Caco-2 (cell line): ENCODE measurements at regions not wholly inside any gene's neighbourhood (a gene's known extent, or its start where the extent isn't known, plus 50 kb on each side); places are given as distances from the start of the nearest gene placed in this dataset.

ENCODE experiments used
- BruUV-seq: library from RNA; stranded (reverse); fragments of 400-500 nt; replicated peaks from 2 replicates; lab custom pipeline; 2021; lab: Mats Ljungman, UMichigan
- CTCF ChIA-PET: fragments of 300-600 bp; sonication (Branson Sonifier 250); formaldehyde crosslinking; loops from one replicate; lab custom pipeline; 2022; ENCODE audit warnings: antibody characterized with exemption; lab: Charles Lee
- POLR2A ChIA-PET: fragments of 300-600 bp; sonication (Branson Sonifier 250); formaldehyde crosslinking; loops from one replicate; lab custom pipeline; 2022; ENCODE audit warnings: antibody characterized with exemption; lab: Charles Lee
- DNase-seq, 2 experiments: peaks; one replicate each; pipeline versions ENCODE4 v3.0.0 to v3.0.0-alpha.2; 2020 to 2022
- H3K27me3 ChIP-seq: replicated peaks from 2 replicates; pipeline ENCODE4 v1.6.0; 2011; ENCODE audit warnings: low read length; ENCODE audit not compliant: control insufficient read depth, insufficient read depth
- H3K36me3 ChIP-seq: 2 replicates; pipeline ENCODE4 v1.5.1; 2011; ENCODE audit warnings: low read length; ENCODE audit not compliant: control insufficient read depth, insufficient read depth
- H3K4me1 ChIP-seq: fragments of 250-450 bp; sonication (Bioruptor Pico); 2 replicates; pipeline ENCODE4 v1.5.1; 2020; ENCODE audit warnings: mild to moderate bottlenecking
- H3K4me3 ChIP-seq: 2 replicates; pipeline ENCODE4 v1.5.1; 2011; ENCODE audit warnings: low read depth, mild to moderate bottlenecking, control low read depth, low read length
- H3K9me3 ChIP-seq: fragments of 250-450 bp; sonication (Bioruptor Pico); 2 replicates; pipeline ENCODE4 v1.5.1; 2020; ENCODE audit warnings: mild to moderate bottlenecking, moderate library complexity
- H3K27ac Mint-ChIP-seq: one replicate; pipeline ENCODE4 v1.8.0; 2022; ENCODE audit warnings: mixed read lengths; ENCODE audit not compliant: unreplicated experiment
- H3K27me3 Mint-ChIP-seq: one replicate; pipeline ENCODE4 v1.8.0; 2022; ENCODE audit warnings: mixed read lengths; ENCODE audit not compliant: insufficient read depth, unreplicated experiment
- H3K36me3 Mint-ChIP-seq: one replicate; pipeline ENCODE4 v1.8.0; 2022; ENCODE audit warnings: mild to moderate bottlenecking, mixed read lengths; ENCODE audit not compliant: insufficient read depth, unreplicated experiment
- H3K4me1 Mint-ChIP-seq: one replicate; pipeline ENCODE4 v1.8.0; 2022; ENCODE audit warnings: low read depth, mixed read lengths; ENCODE audit not compliant: unreplicated experiment
- H3K4me3 Mint-ChIP-seq: one replicate; pipeline ENCODE4 v1.8.0; 2022; ENCODE audit warnings: mild to moderate bottlenecking, moderate library complexity, mixed read lengths; ENCODE audit not compliant: unreplicated experiment
- H3K9me3 Mint-ChIP-seq: one replicate; pipeline ENCODE4 v1.8.0; 2022; ENCODE audit warnings: mixed read lengths; ENCODE audit not compliant: unreplicated experiment
- intact Hi-C: fragments of 100-400 bp; cut with micrococcal nuclease; formaldehyde crosslinking; loops from one replicate; pipeline ENCODE4 v1.10.0; 2022; ENCODE audit not compliant: unreplicated experiment
- TF ChIP-seq, protein P1 (sequence below), 2 experiments: fragments of 200-600 bp in 1 of 2; IDR thresholded peaks; 1 replicate in 1 of 2; 2 replicates in 1 of 2; pipeline versions ENCODE4 v1.5.1 to v1.8.0; 2011 to 2022; ENCODE audit warnings: antibody characterized with exemption in 1 of 2, control low read depth in 1 of 2, inconsistent platforms in 1 of 2, low read depth in 1 of 2, low read length in 1 of 2, mild to moderate bottlenecking in 1 of 2, moderate library complexity in 1 of 2; ENCODE audit not compliant: insufficient read depth in 1 of 2, severe bottlenecking in 1 of 2, unreplicated experiment in 1 of 2

DNA sequence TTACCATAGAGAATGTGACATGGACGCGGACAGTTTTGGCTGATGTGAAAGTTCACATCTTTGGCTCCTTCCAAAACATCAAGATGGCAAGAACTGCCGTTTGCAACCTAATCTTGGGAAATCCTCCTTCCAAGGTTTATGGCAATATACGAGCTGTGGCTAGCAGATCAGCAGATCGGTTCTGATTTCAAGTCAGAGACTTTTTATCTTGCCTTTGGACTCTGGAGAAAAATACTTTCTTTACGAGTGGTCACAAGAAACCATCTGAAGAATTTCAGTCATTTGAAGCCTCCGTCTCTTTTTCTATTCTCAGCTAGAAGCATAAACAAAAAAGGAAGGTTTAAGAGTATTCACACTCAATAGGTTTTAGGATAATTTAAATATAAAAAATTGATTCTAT is 153.5 kb upstream of the MEIS2 start:
- CTCF ChIA-PET = no interaction called here
- POLR2A ChIA-PET = no interaction called here

DNA sequence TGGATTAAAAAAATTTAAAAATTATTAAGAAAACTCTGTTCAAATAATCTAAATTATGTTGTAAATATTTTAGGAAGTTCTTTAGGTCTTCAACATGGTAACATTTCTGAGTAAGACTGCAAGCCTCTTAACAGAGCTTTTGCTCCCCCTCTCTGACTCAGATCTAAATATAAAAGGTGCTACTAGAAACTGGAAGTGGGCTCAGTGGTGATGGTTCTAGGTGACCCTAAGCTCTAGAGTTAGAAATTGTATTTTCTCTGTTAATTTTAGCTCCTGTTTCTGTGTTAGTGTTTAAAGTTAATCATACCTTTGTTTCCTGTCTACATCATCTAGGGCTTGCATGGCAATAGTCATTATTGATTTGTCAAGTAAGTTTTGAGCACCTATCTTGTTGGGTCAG is 159.9 kb upstream of the MEIS2 start:
- Histone ChIP-seq H3K4me1 (no peaks in the 10 kb centered on the region), H3K9me3 (no peaks in the 10 kb centered on the region), H3K4me3 (no peak overlapping the region), H3K36me3 (no peaks in the 10 kb centered on the region), H3K27me3 (no peaks in the 10 kb centered on the region)
- no TSS peak for BruUV-seq
- CTCF ChIA-PET = no interaction called here
- POLR2A ChIA-PET = no interaction called here
- no peak for DNase-seq
- no peaks in the 10 kb centered on the region for H3K9me3 Mint-ChIP-seq
- H3K27me3 Mint-ChIP-seq = peaks cover 3% of the 10 kb centered on the region
- H3K4me1 Mint-ChIP-seq = no peaks in the 10 kb centered on the region
- H3K36me3 Mint-ChIP-seq = no peaks in the 10 kb centered on the region
- H3K4me3 Mint-ChIP-seq = no peak overlapping the region
- intact Hi-C loops = no loop called here
- no peak overlapping the region for H3K27ac Mint-ChIP-seq
- TF ChIP-seq, protein P1, sequence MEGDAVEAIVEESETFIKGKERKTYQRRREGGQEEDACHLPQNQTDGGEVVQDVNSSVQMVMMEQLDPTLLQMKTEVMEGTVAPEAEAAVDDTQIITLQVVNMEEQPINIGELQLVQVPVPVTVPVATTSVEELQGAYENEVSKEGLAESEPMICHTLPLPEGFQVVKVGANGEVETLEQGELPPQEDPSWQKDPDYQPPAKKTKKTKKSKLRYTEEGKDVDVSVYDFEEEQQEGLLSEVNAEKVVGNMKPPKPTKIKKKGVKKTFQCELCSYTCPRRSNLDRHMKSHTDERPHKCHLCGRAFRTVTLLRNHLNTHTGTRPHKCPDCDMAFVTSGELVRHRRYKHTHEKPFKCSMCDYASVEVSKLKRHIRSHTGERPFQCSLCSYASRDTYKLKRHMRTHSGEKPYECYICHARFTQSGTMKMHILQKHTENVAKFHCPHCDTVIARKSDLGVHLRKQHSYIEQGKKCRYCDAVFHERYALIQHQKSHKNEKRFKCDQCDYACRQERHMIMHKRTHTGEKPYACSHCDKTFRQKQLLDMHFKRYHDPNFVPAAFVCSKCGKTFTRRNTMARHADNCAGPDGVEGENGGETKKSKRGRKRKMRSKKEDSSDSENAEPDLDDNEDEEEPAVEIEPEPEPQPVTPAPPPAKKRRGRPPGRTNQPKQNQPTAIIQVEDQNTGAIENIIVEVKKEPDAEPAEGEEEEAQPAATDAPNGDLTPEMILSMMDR (IDR thresholded peaks at IDR 0.05; ENCODE audit: insufficient read depth in 1 of 2, low read depth in 1 of 2, low read length in 1 of 2, severe bottlenecking in 1 of 2, unreplicated experiment in 1 of 2) = no peak

More for the DNA sequence above, 153.5 kb upstream of the MEIS2 start:
- no peak for DNase-seq
- TF ChIP-seq, protein P1 (IDR thresholded peaks at IDR 0.05; ENCODE audit: insufficient read depth in 1 of 2, low read depth in 1 of 2, low read length in 1 of 2, severe bottlenecking in 1 of 2, unreplicated experiment in 1 of 2) = no peak
- Histone ChIP-seq H3K4me3 (no peak overlapping the region), H3K9me3 (no peaks in the 10 kb centered on the region), H3K27me3 (no peaks in the 10 kb centered on the region), H3K4me1 (peaks cover 5% of the 10 kb centered on the region), H3K36me3 (no peaks in the 10 kb centered on the region)
- no TSS peak for BruUV-seq
- Mint-ChIP-seq H3K27ac (no peak overlapping the region), H3K4me1 (no peaks in the 10 kb centered on the region), H3K4me3 (no peak overlapping the region), H3K27me3 (peaks cover 3% of the 10 kb centered on the region), H3K36me3 (no peaks in the 10 kb centered on the region), H3K9me3 (no peaks in the 10 kb centered on the region)
- intact Hi-C loops = no loop called here

DNA sequence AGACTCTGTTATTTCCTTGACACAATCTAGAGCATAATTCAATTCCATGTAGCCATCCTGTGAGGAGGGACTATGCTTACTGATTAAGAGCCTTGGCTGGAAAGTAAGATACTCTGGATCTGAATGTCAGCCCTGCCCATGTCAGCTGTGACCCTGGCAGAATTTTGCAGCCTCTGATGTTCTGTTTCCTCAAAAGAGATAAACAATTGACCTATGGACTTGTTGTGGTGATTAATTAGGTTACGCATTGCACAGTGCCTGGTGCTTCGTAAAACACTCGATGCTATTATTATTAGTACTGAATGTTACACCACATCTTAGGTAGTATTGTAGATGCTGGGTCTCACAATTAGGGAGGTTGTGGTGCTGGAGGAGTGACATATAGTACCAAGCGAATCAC is 161.3 kb upstream of the MEIS2 start:
- H3K36me3 Mint-ChIP-seq = no peaks in the 10 kb centered on the region
- Histone ChIP-seq H3K9me3 (no peaks in the 10 kb centered on the region), H3K36me3 (no peaks in the 10 kb centered on the region), H3K4me3 (no peak overlapping the region), H3K27me3 (no peaks in the 10 kb centered on the region), H3K4me1 (no peaks in the 10 kb centered on the region)
- intact Hi-C loops = no loop called here
- H3K4me1 Mint-ChIP-seq = no peaks in the 10 kb centered on the region
- DNase-seq = no peak
- no peak overlapping the region for H3K27ac Mint-ChIP-seq
- no peak overlapping the region for H3K4me3 Mint-ChIP-seq
- TF ChIP-seq, protein P1 (IDR thresholded peaks at IDR 0.05; ENCODE audit: insufficient read depth in 1 of 2, low read depth in 1 of 2, low read length in 1 of 2, severe bottlenecking in 1 of 2, unreplicated experiment in 1 of 2) = no peak
- ChIA-PET CTCF (no interaction called here), POLR2A (no interaction called here)
- no peaks in the 10 kb centered on the region for H3K9me3 Mint-ChIP-seq
- BruUV-seq = no TSS peak
- peaks cover 3% of the 10 kb centered on the region for H3K27me3 Mint-ChIP-seq
